Dedifferentiated amniotic fluid mesenchymal stem cell (primary cell): ENCODE measurements at regions not wholly inside any gene's neighbourhood (a gene's known extent, or its start where the extent isn't known, plus 50 kb on each side); places are given as distances from the start of the nearest gene placed in this dataset.
"Not testable (repeated sequence)": the region's sequence is repeated elsewhere in the genome, so short reads cannot be mapped to it uniquely, and the experiment has no call there.

ENCODE experiments used
- DNase-seq: peaks from one replicate; pipeline ENCODE4 v3.0.0-alpha.2; 2016; ENCODE audit errors: extremely low spot score

DNA sequence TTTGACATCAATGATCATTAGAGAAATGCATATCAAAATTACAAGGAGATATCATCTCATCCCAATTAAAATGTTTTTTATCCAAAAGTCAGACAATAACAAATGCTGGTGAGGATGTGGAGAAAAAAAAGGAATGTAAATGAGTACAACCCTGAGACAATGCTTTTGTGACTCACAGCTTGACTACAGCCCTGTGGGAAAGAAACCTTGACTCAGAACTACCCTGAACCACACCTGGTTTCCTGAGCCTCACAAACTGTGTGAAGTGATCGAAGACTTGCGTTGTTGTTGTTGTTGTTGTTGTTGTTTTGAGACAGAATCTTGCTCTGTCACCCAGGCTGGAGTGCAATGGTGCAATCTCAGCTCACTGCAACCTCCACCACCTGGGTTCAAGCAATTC is 266.6 kb upstream of the MYT1L start:
- no peak for DNase-seq

DNA sequence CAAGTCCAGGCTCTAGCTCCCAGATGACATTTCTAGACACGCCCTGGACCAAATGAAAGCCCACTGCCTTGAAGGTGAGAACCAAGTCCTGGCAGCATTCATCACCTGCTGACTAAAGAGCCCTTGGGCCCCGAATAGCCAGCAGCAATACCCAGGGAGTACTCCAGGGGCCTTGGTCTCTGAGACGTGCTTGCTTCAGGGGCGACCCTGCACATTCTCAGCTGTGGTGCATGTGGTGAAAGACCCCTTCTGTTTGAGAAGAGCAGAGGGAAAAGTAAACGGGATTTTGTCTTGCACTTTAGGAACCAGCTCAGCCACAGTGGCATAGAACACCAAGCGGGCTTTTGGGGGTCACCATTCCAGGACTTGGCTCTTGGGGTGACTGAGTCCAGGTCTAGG is 260.5 kb upstream of the MYT1L start:
- no peak for DNase-seq

DNA sequence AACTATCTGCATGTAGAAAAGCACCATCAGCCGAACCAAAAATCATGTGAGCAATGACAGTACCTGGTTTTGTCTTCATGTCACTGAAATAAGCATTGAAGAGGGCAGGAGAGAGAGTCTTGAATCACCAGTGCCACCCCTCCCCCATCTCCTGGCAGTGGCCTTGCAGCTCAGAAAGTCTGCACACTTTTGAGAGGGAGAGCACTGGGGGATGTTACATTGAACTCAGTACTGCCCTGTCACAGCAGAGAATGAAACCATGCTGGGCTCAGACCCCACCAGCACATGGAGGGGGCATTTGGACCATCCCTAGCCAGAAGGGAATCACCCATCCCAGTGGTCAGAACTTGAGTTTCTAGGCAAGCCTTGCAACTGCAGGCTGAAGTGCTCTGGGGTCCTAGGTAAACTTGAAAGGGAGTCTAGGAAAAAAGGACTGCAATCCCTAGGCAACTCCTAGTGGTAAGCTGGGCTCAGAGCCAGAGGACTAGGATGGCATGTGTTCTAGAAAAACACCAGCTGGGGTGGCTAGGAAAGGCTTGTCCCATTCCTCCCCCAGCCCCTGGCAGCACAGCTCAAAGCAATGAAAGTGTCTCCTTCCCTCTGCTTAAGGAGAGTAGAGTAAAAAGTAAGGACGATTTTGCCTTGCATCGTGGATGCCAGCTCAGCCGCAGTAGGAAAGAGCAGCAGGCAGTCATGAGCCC is 259.9 kb upstream of the MYT1L start:
- no peak for DNase-seq

DNA sequence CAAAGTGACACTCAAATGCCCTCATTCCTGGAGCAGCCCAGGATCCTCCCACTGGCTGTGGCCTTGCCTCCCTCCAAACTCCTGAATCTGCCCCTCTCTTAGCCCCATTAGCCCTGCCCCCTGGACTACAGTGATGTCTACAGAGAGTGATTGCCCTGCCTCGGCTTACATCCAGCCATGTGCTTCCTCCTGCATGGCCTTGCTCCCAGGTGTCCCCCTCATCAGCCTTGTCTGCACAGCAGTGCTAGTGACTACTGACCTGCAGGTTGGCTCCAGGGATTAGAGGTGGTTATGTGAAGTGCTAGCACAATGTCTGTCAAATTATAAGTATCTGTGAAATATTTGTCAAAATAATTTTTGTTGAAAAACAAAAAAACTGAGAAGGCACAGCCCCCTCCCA is 259.1 kb upstream of the MYT1L start:
- no peak for DNase-seq

DNA sequence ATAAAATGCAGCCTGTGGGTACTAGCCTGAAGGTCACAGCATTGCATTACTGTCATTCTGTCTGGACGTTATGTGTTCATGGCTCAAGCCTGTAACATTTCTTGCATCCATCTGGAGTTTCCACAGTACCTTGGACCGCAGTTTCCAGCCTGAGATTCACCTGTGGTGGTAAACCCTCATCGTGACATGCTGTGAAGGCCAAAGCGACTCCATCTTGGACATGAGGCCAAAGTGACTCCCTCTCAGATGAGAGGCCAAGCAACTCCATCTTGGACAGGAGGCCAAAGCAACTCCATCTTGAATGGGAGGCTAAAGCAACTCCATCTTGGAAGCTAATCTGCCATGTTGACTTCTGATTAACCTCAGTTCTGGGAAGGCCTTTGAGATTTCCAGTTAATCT is 257.7 kb upstream of the MYT1L start:
- no peak for DNase-seq

DNA sequence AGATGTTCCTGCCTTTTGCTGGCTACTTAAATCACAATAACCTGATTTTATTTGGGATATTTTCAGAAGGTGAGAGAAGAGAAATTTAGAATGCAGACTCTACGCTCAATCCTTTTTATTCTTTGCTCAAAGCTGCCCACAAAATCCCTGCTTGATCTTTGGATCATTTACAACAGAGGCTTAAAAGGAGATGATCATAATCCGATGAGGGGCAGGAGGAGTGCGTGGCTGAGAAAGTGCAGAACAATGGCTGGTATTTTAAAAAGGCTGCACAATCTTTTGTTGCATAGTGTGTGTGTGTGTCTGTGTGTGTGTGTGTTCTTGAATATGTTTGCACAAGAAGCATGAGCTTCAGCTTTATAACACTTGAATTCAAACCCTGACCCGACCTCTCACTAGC is 256.3 kb upstream of the MYT1L start:
- DNase-seq = no peak

DNA sequence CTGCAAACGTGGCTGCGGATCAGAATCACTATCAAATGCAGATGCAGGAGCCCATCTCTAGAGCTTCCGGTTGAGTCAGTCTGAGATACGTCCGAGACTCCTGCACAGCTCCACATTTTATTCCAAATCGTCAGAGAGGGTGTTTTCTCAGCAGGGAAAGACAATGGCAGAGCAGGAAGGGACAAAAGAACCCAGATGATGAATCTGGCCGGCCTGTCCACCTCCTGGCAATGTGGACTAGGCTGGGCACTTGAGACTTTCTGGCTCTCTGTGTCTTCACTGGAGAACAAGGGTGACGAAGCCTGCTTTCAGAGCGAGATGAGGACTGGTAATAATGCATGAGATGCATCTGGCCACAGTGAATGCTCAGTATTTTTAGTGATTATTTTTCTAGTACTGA is 255.9 kb upstream of the MYT1L start:
- no peak for DNase-seq

DNA sequence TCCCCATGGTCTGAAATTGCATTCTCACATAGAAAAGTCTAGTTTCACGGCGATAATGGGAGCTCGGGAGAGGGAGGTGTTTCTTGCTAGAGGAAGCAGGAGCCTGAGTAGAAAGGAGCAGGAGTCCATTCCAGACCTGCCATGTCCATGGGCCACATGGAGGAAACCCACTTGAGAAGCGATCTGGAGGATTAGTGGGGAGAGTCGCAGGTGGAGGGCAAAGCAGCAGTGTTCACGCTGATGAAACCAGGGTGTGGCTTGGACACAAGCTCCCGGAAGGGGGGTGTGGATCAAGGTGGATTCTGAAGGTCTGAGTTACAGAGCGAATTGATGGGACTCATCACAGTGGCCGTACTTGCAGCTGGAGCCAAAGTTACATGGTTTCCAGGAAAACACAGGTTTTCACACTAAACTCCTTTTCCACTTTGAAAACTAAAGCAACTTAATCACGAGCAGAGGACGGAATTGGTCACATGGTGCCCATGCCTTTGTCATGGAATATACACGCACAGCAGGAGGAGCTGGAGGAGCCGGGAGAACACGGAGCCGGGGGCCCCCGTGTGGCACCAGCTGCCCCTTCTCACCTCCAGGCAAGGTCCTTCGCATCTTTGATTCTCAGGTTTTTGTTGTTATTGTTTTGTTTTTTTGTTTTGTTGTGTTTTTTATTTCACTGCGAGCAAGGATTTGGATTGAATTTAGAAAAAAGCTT is 255.1 kb upstream of the MYT1L start:
- DNase-seq = no peak

DNA sequence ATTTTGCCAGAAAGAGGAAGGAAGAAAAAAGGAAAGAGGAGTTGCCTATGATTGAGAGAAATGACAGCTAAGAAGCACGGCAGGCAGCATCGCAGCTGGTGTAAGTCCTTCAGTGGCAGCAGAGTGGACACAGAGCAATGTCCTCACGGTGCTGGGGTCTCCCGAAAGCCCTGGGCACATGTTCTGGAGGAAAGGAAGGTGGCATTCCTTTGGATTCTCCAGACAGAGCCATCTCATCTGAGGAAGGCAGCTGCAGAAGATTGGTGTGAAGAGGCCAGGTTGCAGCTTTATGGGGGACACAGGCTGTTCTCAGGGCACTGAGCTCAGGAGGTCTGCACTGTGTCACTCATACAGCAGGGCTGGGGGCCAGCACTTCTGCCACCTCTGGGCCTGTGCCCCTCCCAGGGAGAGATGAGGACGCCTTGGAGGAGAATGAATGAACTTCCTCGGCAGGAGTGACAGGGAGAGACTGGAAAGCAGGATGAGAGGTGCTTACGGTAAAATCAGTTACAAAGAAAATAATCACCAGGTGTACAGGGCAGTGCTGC is 252.0 kb upstream of the MYT1L start:
- DNase-seq = no peak

DNA sequence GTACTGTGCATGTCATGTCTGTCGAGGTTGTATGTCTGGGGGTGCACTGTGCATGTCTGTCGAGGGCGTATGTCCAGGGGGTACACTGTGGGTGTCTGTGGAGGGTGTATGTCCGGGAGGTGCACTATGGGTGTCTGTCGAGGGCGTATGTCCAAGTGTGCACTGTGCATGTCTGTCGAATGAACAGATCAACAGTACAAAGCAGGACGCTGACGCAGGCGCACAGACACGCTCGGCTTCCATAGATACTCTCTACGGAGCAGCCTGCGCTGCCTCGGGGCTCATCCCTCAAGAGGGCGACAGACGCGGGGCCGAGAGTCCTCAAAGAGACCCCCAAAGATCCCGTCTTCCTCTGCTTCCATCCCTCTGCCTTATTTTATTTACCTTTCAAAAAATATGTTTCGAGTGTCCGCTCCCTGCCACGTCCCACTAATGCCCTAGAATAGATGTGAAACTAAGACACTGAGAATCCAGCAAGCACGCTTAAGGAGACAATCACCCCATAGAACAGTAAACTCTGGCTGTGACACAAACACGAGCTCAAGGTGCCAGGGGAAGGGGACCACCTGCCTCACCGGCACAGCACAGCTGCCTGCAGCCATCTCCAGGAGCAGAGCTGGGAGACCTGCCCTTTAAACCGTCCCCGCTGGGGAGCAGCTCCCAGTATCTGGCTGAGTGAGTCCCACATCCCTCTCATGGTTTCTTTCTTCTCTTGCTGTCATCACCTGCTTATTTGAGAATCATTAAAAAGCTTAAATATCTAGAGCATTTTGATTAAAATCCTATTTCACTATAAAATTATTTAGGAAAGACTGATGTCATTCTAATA is 250.5 kb upstream of the MYT1L start:
- no peak for DNase-seq

DNA sequence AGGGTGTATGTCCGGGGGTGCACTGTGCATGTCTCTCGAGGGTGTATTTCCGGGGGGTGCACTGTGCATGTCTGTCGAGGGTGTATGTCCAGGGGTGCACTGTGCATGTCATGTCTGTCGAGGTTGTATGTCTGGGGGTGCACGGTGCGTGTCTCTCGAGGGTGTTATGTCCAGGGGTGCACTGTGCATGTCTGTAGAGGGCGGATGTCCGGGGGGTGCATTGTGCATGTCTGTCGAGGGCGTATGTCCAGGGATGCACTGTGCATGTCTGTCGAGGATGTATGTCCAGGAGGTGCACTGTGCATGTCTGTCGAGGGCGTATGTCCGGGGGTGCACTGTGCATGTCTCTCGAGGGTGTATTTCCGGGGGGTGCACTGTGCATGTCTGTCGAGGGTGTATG is 249.8 kb upstream of the MYT1L start:
- DNase-seq = not testable (repeated sequence)

DNA sequence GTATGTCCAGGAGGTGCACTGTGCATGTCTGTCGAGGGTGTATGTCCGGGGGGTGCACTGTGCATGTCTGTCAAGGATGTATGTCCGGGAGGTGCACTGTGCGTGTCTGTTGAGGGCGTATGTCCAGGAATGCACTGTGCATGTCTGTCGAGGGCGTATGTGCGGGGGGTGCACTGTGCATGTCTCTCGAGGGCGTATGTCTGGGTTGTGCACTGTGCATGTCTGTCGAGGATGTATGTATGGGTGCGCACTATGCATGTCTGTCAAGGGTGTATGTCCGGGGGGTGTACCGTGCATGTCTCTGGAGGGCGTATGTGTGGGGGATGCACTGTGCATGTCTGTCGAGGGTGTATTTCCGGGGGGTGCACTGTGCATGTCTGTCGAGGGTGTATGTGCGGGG is 249.3 kb upstream of the MYT1L start:
- DNase-seq = no peak

DNA sequence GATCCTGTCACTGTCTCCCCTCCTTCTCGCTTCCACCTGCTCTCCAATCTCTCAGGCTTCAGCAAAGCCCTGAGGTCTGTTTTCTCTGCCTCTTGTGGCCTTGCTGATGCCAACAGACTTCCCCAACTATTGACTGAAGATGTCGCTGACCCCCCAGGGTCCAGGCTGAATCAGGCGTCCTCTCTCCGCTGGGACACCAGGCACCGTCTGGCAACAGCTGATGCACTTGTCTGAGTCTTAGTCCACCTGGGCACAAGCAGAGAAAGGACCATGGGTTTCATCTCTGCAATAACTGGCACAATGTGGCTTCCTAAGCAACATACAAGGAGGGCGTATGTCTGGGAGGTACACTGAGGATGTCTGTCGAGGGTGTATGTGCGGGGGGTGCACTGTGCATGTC is 248.7 kb upstream of the MYT1L start:
- DNase-seq = no peak

DNA sequence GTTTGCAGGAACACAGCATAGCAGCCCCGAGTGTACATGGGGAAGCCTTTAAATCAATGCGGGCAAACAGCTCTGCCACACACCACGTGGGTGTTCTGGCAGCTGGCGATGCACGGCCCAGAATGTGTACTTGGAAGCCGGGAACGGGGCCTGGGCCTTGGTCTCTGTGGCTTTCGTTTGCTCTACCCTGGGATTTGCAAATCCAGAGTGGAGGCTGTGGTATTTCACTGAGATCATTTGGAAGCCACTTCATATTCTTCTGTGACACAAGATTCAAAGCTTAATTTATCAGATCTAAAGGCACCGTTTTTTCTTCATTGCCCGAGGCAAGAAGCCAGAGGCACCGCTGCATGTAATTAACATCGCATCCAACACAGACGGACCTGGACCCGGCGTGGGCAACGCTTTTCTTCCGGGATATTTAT is 246.3 kb upstream of the MYT1L start:
- no peak for DNase-seq

DNA sequence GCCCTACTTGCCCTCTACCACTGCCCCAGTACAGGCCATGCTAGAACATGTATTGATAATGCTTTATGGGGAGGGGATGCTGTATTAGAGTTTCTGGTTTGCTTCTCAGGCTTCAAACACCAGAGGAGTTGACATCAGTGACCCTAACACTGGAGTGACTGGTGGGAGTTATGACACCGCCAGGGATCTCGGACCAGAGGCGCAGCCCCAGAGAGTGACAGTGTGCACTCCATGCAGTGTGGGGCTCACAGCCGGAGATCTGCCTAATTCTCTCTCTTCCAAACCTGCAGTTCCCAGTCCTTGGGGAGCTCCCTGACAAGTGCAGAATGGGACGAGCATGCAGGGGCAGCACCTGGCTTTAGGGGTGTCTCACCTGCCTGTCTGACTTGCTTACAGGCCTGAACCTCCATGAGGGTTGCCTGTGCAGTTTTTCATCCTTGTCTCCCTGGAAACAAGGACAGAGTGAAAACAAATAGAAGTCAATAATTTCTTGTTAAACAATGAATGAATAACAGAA is 244.9 kb upstream of the MYT1L start:
- no peak for DNase-seq

DNA sequence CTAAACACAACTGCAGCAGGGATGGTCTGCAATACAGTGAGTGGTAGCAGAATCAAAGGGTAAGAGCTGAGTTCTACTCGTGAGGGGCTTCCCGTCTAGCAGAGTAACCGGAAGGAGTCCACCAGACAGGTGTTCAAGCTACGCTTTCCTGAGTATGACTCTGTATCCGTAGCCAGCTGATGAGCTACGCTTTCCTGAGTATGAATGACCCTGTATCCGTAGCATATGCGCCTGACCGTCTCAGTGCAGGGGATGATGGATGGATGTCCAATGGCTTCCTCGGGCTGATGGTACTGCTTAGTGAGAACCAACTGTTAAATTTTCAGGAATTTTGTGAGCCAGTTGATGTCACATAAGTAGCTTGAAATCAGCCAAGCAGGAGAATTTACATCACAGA is 244.1 kb upstream of the MYT1L start:
- no peak for DNase-seq

DNA sequence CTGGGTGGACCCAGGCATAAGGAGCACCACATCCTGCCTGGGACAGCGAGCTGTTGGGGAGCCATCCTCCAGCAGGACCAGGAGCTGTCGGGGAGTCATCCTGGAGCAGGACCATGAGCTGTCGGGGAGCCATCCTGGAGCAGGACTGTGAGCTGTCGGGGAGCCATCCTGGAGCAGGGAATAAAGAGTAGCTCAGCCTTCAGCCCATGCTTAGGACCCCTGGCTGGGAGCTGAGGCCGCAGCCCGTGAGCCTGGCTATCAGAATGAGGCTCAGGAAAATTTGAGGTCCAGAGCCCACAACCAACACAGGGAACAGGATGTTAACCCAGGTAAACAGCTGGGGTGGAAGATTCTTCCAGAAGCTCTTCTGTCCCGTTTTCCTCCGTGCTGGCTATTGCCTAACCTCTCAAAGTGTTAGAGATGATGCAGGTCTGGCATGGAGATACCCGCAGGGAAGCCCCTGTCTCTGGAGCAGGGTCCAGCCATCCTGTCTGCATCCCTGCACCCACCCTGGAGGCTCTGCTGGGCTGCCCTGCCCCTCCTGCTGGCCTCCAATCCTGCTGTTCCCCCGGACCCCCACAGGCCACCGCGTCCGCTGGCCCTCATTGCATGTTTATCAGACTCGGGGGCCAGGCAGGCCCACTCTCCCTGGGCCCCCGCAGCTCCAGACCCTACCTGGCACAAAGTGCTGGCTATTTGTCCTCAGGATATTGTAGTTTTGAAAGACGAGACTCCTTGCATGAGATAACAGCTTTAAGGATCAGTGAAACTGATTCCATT is 243.5 kb upstream of the MYT1L start:
- DNase-seq = no peak

DNA sequence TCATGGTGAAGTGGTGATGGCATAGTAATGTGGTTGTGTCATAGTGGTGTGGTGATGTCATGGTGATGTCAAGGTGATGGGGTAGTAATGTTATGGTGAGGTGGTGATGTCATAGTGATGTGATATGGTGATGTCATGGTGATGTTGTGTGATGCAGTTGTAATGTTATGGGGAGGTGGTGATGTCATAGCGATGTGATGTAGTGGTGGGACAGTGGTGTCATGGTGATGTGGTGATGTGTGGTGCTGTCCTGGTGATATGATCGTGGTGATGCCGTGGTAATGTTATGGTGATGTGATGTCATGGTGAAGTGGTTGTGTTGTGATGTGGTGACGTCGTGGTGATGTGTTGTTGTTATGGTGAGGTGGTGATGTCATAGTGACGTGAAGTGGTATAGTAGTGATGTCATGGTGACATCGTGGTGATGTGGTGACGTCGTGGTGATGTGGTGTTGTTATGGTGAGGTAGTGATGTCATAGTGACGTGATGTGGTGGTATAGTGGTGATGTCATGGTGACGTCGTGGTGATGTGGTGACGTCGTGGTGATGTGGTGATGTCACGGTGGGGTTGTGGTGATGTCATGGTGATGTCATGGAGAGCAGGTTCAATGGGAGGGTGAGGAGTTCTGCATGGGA is 242.7 kb upstream of the MYT1L start:
- no peak for DNase-seq

DNA sequence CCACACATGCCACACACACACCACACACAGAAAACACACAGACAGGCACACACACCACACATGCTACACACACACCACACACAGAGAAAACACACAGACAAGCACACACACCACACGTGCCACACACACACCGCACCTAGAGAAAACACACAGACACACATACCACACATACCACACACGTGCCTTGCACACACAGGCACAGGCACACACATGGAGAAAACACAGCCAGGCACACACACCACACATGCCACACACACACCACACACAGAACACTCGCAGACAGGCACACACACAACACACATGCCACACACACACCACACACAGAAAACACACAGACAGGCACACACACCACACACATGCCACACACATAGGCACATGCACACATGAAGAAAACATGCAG is 242.1 kb upstream of the MYT1L start:
- DNase-seq = no peak

DNA sequence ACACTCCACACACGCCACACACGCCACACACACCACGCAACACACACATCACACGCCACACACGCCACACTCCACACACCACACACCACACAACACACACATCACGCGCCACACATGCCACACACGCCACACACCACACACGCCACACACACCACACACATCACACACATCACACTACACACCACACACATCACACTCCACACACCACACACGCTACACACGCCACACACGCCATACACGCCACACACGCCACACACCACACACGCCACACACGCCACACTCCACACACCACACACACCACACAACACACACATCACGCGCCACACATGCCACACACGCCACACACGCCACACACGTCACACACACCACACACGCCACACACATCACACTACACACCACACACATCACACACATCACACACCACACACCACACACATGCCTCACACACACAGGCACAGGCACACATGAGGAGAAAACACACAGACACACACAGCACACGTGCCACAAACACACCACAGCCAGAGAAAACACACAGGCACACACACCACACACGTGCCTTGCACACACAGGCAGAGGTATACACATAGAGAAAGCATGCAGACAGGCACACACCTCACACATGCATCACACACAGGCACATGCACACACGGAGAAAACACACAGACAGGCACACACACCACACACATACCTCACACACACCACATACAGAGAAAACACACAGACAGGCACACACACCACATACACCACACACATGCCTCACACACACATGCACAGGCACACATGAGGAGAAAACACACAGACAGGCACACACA is 241.5 kb upstream of the MYT1L start:
- no peak for DNase-seq
